PC-9 (cell line): ENCODE measurements at regions not wholly inside any gene's neighbourhood (a gene's known extent, or its start where the extent isn't known, plus 50 kb on each side); places are given as distances from the start of the nearest gene placed in this dataset.
"Not testable (repeated sequence)": the region's sequence is repeated elsewhere in the genome, so short reads cannot be mapped to it uniquely, and the experiment has no call there.

ENCODE experiments used
- BruUV-seq: library from RNA; stranded (reverse); fragments of 400-500 nt; replicated peaks from 2 replicates; lab custom pipeline; 2021; lab: Mats Ljungman, UMichigan
- CTCF ChIA-PET: fragments of 300-600 bp; sonication (Branson Sonifier 250); formaldehyde crosslinking; loops from one replicate; lab custom pipeline; 2022; ENCODE audit warnings: antibody characterized with exemption; lab: Charles Lee
- POLR2A ChIA-PET: fragments of 300-600 bp; sonication (Branson Sonifier 250); formaldehyde crosslinking; loops from one replicate; lab custom pipeline; 2022; ENCODE audit warnings: antibody characterized with exemption; ENCODE audit not compliant: unreplicated experiment; lab: Charles Lee
- DNase-seq, 2 experiments: peaks; one replicate each; pipeline versions ENCODE4 v3.0.0 to v3.0.0-alpha.2; 2015 to 2022; ENCODE audit warnings: mixed read lengths in 1 of 2
- H2AFZ ChIP-seq: fragments of 200-600 bp; sonication (generic); 2 replicates; pipeline ENCODE4 v1.8.1; 2017; ENCODE audit warnings: antibody characterized with exemption
- H3F3A ChIP-seq: fragments of 200-600 bp; sonication (generic); 2 replicates; pipeline ENCODE4 v1.8.1; 2017; ENCODE audit warnings: antibody characterized with exemption, mild to moderate bottlenecking, low read depth; ENCODE audit not compliant: insufficient read depth
- H3K27ac ChIP-seq: fragments of 200-600 bp; sonication (generic); 2 replicates; pipeline ENCODE4 v1.6.1; 2016; ENCODE audit warnings: mixed run types
- H3K27me3 ChIP-seq: fragments of 200-600 bp; sonication (generic); 2 replicates; pipeline ENCODE4 v1.6.1; 2016; ENCODE audit warnings: low read depth, mixed run types; ENCODE audit not compliant: insufficient read depth
- H3K36me3 ChIP-seq: fragments of 200-600 bp; sonication (generic); 2 replicates; pipeline ENCODE4 v1.6.1; 2016; ENCODE audit warnings: low read depth, mixed run types
- H3K4me1 ChIP-seq: fragments of 200-600 bp; sonication (generic); replicated peaks from 2 replicates; pipeline ENCODE4 v1.6.1; 2016; ENCODE audit warnings: mixed run types; ENCODE audit not compliant: insufficient read depth
- H3K4me2 ChIP-seq: fragments of 200-600 bp; sonication (generic); 2 replicates; pipeline ENCODE4 v1.6.1; 2017; ENCODE audit warnings: mixed run types
- H3K4me3 ChIP-seq: fragments of 200-600 bp; sonication (generic); 2 replicates; pipeline ENCODE4 v1.6.1; 2016; ENCODE audit warnings: mixed run types
- H3K79me2 ChIP-seq: fragments of 200-600 bp; sonication (generic); 2 replicates; pipeline ENCODE4 v1.6.1; 2017; ENCODE audit warnings: low read depth, mixed run types
- H3K9me2 ChIP-seq: fragments of 200-600 bp; sonication (generic); 2 replicates; pipeline ENCODE4 v1.8.1; 2017; ENCODE audit warnings: mild to moderate bottlenecking; ENCODE audit not compliant: insufficient read depth
- H3K9me3 ChIP-seq: fragments of 200-600 bp; sonication (generic); 2 replicates; pipeline ENCODE4 v1.8.1; 2016; ENCODE audit warnings: low read depth; ENCODE audit not compliant: insufficient read depth
- H4K20me1 ChIP-seq: fragments of 200-600 bp; sonication (generic); 2 replicates; pipeline ENCODE4 v1.8.1; 2017; ENCODE audit not compliant: insufficient read depth
- EZH2 ChIP-seq: fragments of 200-600 bp; sonication (generic); IDR thresholded peaks from 2 replicates; pipeline ENCODE4 v1.8.0; 2017; ENCODE audit warnings: antibody characterized with exemption, low read depth
- intact Hi-C: fragments of 100-400 bp; cut with micrococcal nuclease; formaldehyde crosslinking; loops from one replicate; pipeline ENCODE4 v1.10.0; 2022; ENCODE audit not compliant: unreplicated experiment
- TF ChIP-seq, protein P1 (sequence below): fragments of 200-600 bp; sonication (generic); conservative IDR thresholded peaks from 2 replicates; pipeline ENCODE4 v1.6.1; 2017; ENCODE audit warnings: mixed run types, antibody characterized with exemption, mild to moderate bottlenecking, moderate library complexity

DNA sequence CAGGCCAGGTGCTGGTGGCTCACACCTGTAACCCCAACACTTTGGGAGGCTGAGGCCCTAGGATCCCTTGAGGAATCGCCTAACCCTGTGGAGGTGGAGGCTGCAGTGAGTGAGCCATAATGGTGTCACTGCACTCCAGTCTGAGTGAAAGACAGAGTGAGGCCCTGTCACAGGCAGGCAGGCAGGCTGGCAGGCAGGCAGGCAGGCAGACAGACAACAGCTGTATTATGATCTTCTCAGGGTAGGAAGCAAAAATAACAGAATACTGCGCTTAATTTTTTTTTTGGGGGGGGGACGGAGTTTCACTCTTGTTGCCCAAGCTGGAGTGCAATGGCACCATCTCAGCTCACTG lies 3901.6 kb upstream of the OR11H1 start:
- H3K4me2 ChIP-seq, result no peak overlapping the region
- H3K27me3 ChIP-seq, result peaks cover 10% of the 10 kb centered on the region; the same call in 1 of the 2 replicates
- no peaks in the 10 kb centered on the region for H3K9me2 ChIP-seq
- TF ChIP-seq, protein P1, sequence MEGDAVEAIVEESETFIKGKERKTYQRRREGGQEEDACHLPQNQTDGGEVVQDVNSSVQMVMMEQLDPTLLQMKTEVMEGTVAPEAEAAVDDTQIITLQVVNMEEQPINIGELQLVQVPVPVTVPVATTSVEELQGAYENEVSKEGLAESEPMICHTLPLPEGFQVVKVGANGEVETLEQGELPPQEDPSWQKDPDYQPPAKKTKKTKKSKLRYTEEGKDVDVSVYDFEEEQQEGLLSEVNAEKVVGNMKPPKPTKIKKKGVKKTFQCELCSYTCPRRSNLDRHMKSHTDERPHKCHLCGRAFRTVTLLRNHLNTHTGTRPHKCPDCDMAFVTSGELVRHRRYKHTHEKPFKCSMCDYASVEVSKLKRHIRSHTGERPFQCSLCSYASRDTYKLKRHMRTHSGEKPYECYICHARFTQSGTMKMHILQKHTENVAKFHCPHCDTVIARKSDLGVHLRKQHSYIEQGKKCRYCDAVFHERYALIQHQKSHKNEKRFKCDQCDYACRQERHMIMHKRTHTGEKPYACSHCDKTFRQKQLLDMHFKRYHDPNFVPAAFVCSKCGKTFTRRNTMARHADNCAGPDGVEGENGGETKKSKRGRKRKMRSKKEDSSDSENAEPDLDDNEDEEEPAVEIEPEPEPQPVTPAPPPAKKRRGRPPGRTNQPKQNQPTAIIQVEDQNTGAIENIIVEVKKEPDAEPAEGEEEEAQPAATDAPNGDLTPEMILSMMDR, result no peak
- TF ChIP-seq EZH2, result no peak
- H4K20me1 ChIP-seq, result no peaks in the 10 kb centered on the region
- no peaks in the 10 kb centered on the region for H3K9me3 ChIP-seq
- POLR2A ChIA-PET, result no interaction called here
- DNase-seq, result no peak
- CTCF ChIA-PET, result no interaction called here
- BruUV-seq, result no TSS peak
- H3F3A ChIP-seq, result no peaks in the 10 kb centered on the region
- H3K36me3 ChIP-seq, result no peaks in the 10 kb centered on the region
- no peak overlapping the region for H2AFZ ChIP-seq
- no peak overlapping the region for H3K4me3 ChIP-seq
- H3K4me1 ChIP-seq, result no peaks in the 10 kb centered on the region
- no peak overlapping the region for H3K27ac ChIP-seq
- intact Hi-C loops, result no loop called here
- H3K79me2 ChIP-seq, result no peaks in the 10 kb centered on the region

DNA sequence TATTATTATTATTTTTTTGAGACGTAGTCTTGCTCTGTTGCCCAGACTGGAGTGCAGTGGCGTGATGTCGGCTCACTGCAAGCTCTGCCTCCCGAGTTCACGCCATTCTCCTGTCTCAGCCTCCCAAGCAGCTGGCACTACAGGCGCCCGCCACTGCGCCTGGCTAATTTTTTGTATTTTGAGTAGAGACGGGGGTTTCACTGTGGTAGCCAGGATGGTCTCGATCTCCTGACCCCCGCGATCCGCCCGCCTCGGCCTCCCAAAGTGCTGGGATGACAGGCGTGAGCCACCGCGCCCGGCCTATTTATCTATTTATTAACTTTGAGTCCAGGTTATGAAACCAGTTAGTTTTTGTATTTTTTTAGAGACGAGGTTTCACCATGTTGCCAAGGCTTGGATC lies 3901.0 kb upstream of the OR11H1 start:
- H3K9me3 ChIP-seq, H3K9me2 ChIP-seq, H3K27me3 ChIP-seq, POLR2A ChIA-PET, H3K4me3 ChIP-seq, CTCF ChIA-PET, DNase-seq, H3F3A ChIP-seq, H3K4me1 ChIP-seq, H3K4me2 ChIP-seq, BruUV-seq, H3K36me3 ChIP-seq, H4K20me1 ChIP-seq, intact Hi-C loops, H3K27ac ChIP-seq, H2AFZ ChIP-seq, H3K79me2 ChIP-seq: not testable (repeated sequence)

DNA sequence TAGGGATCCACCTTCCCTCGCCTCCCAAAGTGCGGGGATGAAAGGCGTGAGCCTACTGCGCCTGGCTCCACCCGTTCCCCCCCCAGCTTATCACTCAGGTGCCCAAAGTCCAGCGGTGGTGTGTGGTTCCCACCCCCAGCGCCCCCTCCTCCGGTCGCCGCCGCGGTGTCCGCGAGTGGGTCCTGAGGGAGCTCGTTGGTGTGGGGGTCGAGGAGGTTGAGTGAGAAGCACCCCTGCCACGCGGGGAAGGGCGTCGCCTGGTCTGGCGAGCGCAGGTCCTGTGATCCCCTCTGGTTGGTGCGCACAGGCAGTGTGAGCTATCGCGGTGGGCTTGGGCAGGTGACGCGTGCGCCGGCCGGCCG lies 3900.6 kb upstream of the OR11H1 start:
- Histone ChIP-seq H3K36me3 (no peaks in the 10 kb centered on the region), H4K20me1 (no peaks in the 10 kb centered on the region), H3K9me2 (no peaks in the 10 kb centered on the region), H3K9me3 (no peaks in the 10 kb centered on the region), H3K4me1 (no peaks in the 10 kb centered on the region), H3K27me3 (peaks cover 1% of the 10 kb centered on the region; the same call in 1 of the 2 replicates), H3K27ac (no peak overlapping the region), H2AFZ (no peak overlapping the region), H3K4me2 (no peak overlapping the region), H3K79me2 (no peaks in the 10 kb centered on the region), H3F3A (no peaks in the 10 kb centered on the region), H3K4me3 (no peak overlapping the region)
- intact Hi-C loops, result no loop called here
- POLR2A ChIA-PET, result no interaction called here
- CTCF ChIA-PET, result no interaction called here
- no peak for DNase-seq
- TF ChIP-seq EZH2, result no peak
- TF ChIP-seq, protein P1, result no peak
- BruUV-seq, result no TSS peak
